ENCODE measurements at regions not wholly inside any gene's neighbourhood (a gene's known extent, or its start where the extent isn't known, plus 50 kb on each side); places are given as distances from the start of the nearest gene placed in this dataset.

DNA sequence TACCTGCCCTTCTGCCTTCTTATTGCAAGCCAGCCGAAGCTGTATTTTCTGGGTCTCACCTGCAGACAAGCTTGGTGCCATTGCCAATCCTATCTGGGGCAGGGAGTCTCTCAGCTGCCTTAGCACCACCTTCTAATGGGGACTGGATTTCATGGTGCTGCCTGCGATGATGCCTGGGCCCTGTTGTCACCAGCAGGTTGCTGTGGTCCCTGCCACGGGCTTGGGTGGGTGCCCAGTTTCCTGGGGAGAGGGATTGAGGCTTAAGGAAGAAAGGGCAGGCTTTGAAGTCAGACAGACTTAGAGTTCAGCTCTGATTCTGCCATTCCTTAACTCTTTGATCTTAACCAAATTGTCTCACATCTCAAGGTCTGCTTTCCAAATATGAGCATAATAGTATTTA is 87.4 kb upstream of the CD96 start:
- Mint-ChIP-seq H3K9me3 (no peaks in the 10 kb centered on the region), H3K4me1 (ENCODE audit: low read depth) (peaks cover 6% of the 10 kb centered on the region), H3K27me3 (ENCODE audit: low read depth) (no peaks in the 10 kb centered on the region), H3K4me3 (no peak overlapping the region), H3K36me3 (ENCODE audit: low read depth) (no peaks in the 10 kb centered on the region), H3K27ac (no peak overlapping the region)
- CTCF ChIA-PET = no interaction called here
- DNase-seq = no peak
- intact Hi-C loops (cut with micrococcal nuclease) = no loop called here

DNA sequence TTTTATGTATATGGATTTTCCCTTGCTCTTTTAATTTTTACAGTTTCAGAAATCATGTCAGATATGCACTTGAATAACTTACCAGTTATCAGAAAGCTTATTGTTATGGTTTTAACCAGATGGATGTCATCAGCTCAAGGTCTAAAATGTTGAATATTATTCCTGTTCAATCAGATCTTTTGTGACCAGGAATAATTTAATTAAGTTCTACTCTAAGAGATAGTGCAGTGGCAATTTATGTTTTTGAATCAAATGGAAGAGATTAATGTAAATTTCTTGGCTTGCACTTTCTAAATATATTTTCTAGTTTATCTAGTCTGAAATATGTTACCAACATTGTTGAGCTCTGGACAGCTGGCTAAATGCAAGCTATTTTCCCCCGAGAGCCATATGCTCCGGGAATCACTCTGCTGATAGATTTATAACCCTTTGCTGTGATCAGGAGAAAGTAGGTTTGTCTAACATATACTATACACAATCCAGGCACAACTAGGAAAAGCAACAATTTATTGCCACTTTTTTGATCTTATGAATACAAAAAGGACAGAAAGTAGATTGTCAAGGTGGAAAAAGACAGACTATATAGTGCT is 76.8 kb upstream of the CD96 start:
- no peak for DNase-seq
- H3K4me3 Mint-ChIP-seq = no peak overlapping the region
- H3K27me3 Mint-ChIP-seq (ENCODE audit: low read depth) = no peaks in the 10 kb centered on the region
- peaks cover 5% of the 10 kb centered on the region for H3K4me1 Mint-ChIP-seq (ENCODE audit: low read depth)
- no peak overlapping the region for H3K27ac Mint-ChIP-seq
- no peaks in the 10 kb centered on the region for H3K36me3 Mint-ChIP-seq (ENCODE audit: low read depth)
- H3K9me3 Mint-ChIP-seq = peaks cover 4% of the 10 kb centered on the region
- CTCF ChIA-PET = no interaction called here
- intact Hi-C loops (cut with micrococcal nuclease) = no loop called here

DNA sequence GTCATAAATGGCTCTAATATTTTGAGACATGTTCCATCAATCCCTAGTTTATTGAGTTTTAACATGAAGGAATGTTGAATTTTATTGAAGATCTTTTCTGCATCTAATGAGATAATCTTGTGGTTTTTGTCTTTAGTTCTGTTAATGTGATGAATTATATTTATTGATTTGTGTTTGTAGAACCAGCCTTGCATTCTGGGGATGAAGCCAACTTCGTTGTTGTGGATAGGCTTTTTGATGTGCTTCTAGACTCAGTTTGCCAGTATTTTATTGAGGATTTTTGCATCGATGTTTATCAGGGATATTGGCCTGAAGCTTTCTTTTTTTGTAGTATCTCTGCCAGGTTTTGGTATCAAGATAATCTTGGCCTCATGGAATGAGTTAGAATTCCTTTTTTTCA is 72.0 kb upstream of the CD96 start:
- intact Hi-C loops (cut with micrococcal nuclease) = no loop called here
- Mint-ChIP-seq H3K4me1 (ENCODE audit: low read depth) (peaks cover 4% of the 10 kb centered on the region), H3K27ac (no peak overlapping the region), H3K36me3 (ENCODE audit: low read depth) (no peaks in the 10 kb centered on the region), H3K27me3 (ENCODE audit: low read depth) (no peaks in the 10 kb centered on the region), H3K4me3 (no peak overlapping the region), H3K9me3 (peaks cover 9% of the 10 kb centered on the region)
- CTCF ChIA-PET = no interaction called here
- DNase-seq = no peak

DNA sequence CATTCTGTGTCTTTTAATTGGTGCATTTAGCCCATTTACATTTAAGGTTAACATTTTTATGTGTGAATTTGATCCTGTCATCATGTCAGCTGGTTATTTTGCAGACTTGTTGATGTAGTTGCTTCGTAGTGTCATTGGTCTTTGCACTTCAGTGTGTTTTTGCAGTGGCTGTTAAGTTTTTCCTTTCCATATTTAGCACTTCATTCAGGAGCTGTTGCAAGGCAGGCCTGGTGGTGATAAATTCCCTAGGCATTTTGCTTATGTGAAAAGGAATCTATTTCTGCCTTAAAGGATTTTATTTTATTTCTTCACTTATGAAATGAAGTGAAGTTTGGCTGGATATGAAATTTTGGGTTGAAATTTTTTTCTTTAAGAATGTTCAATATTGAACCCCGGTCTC is 70.2 kb upstream of the CD96 start:
- DNase-seq = no peak
- H3K27me3 Mint-ChIP-seq (ENCODE audit: low read depth) = no peaks in the 10 kb centered on the region
- peaks cover 3% of the 10 kb centered on the region for H3K4me1 Mint-ChIP-seq (ENCODE audit: low read depth)
- CTCF ChIA-PET = no interaction called here
- intact Hi-C loops (cut with micrococcal nuclease) = no loop called here
- H3K9me3 Mint-ChIP-seq = peaks cover 9% of the 10 kb centered on the region
- no peak overlapping the region for H3K4me3 Mint-ChIP-seq
- no peak overlapping the region for H3K27ac Mint-ChIP-seq
- no peaks in the 10 kb centered on the region for H3K36me3 Mint-ChIP-seq (ENCODE audit: low read depth)

DNA sequence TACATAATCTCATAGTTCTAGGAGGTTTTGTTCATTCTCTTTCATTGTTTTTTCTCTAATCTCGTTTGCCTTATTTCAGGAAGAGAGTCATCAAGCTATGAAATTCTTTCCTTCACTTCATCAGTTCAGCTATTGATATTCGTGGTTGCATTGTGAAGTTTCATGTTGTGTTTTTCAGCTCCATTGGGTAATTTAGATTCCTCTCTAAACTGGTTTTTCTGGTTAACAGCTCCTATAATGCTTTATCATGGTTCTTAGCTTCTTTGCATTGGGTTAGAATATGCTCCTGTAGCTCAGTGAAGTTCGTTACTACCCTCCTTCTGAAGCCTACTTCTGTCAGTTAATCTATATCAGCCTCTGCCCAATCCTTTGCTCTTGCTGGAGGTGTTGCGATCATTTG is 69.4 kb upstream of the CD96 start:
- Mint-ChIP-seq H3K27me3 (ENCODE audit: low read depth) (no peaks in the 10 kb centered on the region), H3K4me1 (ENCODE audit: low read depth) (peaks cover 3% of the 10 kb centered on the region), H3K4me3 (no peak overlapping the region), H3K27ac (no peak overlapping the region), H3K36me3 (ENCODE audit: low read depth) (no peaks in the 10 kb centered on the region), H3K9me3 (peaks cover 9% of the 10 kb centered on the region)
- intact Hi-C loops (cut with micrococcal nuclease) = no loop called here
- no peak for DNase-seq
- CTCF ChIA-PET = interaction anchor here (0.6 kb wide), 1 partner anchor 272 kb away, joined by 3 read pairs; no protein-coding TSS in a partner anchor

DNA sequence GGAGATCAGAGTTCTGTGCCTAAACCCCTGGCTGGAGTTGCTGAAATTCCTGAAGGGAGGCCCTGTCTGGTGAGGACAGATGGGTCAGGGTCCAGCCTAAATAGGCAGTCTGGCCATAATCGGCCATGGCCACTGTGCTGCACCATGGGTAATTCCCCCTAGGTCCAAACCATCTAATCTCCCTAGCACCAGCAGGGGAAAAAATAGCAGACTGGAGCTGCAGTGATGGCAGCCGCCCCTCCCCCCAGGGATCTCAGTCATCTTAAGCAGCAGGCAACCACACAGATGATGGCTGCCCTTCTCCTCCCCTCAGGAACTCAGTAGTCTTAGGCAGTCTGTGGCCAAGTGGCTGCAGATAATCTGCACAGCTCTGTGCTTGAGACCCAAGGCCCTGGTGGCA is 68.4 kb upstream of the CD96 start:
- intact Hi-C loops (cut with micrococcal nuclease) = no loop called here
- CTCF ChIA-PET = no interaction called here
- Mint-ChIP-seq H3K27ac (no peak overlapping the region), H3K27me3 (ENCODE audit: low read depth) (no peaks in the 10 kb centered on the region), H3K9me3 (peaks cover 5% of the 10 kb centered on the region), H3K4me1 (ENCODE audit: low read depth) (peaks cover 3% of the 10 kb centered on the region), H3K36me3 (ENCODE audit: low read depth) (no peaks in the 10 kb centered on the region), H3K4me3 (no peak overlapping the region)
- DNase-seq = no peak

DNA sequence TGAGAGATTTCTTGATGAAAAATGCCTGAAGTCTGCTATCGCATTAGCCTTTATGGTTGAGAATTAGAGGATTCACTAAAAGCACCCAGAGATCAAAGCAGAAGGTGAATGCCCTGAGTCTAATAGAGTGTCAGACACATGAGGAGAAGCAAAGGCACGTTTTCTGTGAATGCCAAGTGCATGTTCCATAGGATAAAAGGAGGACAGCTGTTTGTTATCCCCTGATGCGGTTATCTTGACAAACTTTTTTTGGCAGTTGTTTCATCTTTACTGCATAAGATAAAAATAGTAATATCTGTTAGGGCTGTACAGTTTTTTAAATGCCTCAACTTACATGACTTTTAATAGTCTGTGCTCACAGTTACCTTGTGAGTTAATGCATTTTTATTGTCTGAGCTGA is 65.3 kb upstream of the CD96 start:
- Mint-ChIP-seq H3K4me1 (ENCODE audit: low read depth) (peaks cover 3% of the 10 kb centered on the region), H3K4me3 (no peak overlapping the region), H3K27ac (no peak overlapping the region), H3K36me3 (ENCODE audit: low read depth) (no peaks in the 10 kb centered on the region), H3K27me3 (ENCODE audit: low read depth) (no peaks in the 10 kb centered on the region), H3K9me3 (no peaks in the 10 kb centered on the region)
- intact Hi-C loops (cut with micrococcal nuclease) = no loop called here
- no peak for DNase-seq
- CTCF ChIA-PET = no interaction called here

DNA sequence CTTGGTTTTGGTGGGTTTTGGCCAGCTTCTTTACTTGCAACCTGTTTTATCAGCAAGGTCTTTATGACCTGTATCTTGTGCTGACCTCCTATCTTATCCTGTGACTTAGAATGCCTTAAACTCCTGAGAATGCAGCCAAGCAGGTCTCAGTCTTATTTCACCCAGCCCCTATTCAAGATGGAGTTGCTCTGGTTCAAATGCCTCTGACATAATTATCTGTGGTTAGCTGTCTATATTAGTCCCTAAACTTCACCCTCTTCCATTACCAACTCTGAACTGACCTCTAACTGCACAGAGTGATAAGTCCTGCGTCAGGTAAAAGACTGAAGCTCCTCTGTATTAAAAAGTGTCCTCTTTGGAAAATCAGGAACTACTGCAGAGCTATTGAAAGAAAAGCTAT is 61.9 kb upstream of the CD96 start:
- Mint-ChIP-seq H3K36me3 (ENCODE audit: low read depth) (no peaks in the 10 kb centered on the region), H3K9me3 (no peaks in the 10 kb centered on the region), H3K4me3 (no peak overlapping the region), H3K27ac (no peak overlapping the region), H3K27me3 (ENCODE audit: low read depth) (no peaks in the 10 kb centered on the region), H3K4me1 (ENCODE audit: low read depth) (no peaks in the 10 kb centered on the region)
- intact Hi-C loops (cut with micrococcal nuclease) = no loop called here
- no peak for DNase-seq
- CTCF ChIA-PET = no interaction called here

DNA sequence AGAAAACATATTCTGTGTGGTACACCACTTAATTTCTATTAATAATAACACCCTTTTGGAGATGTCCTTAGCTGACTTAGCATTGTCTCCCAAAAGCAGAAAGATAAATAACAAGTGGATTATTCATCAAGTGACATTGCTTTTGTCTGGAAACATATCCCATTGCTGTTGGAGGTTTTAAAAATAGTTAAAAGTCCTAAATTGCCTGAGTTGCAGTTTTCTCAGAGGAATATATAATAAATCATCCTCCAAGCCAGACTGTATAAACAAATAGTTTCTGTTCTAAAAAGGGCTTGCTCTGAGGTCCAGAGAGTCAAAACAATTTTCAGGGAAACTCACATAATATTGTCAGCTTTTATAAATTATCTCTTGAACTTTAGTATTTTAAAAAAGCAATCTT is 60.4 kb upstream of the CD96 start:
- no peaks in the 10 kb centered on the region for H3K36me3 Mint-ChIP-seq (ENCODE audit: low read depth)
- H3K4me1 Mint-ChIP-seq (ENCODE audit: low read depth) = no peaks in the 10 kb centered on the region
- intact Hi-C loops (cut with micrococcal nuclease) = no loop called here
- CTCF ChIA-PET = no interaction called here
- no peak overlapping the region for H3K27ac Mint-ChIP-seq
- H3K9me3 Mint-ChIP-seq = no peaks in the 10 kb centered on the region
- no peaks in the 10 kb centered on the region for H3K27me3 Mint-ChIP-seq (ENCODE audit: low read depth)
- DNase-seq = no peak
- H3K4me3 Mint-ChIP-seq = no peak overlapping the region

DNA sequence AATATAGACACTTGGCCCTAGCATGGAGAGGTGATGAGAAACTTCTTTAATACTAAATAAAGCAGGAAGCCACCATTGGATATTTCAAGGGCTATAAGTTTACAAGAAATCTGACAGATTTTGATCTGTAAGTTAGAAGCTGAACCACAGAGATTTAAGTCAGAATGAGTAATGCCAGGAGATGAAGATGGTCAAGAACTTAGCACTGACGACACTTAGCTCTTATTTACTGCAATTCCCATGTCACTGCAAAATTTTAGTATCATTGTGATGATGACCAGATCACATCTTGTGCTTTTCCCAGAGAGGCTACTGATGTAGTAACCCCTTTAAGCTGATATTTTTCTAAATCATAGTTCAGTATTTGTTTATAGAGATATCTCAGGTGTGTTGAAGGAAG is 59.4 kb upstream of the CD96 start:
- no peak overlapping the region for H3K4me3 Mint-ChIP-seq
- H3K9me3 Mint-ChIP-seq = peaks cover 3% of the 10 kb centered on the region
- DNase-seq = no peak
- no peaks in the 10 kb centered on the region for H3K4me1 Mint-ChIP-seq (ENCODE audit: low read depth)
- CTCF ChIA-PET = no interaction called here
- no peaks in the 10 kb centered on the region for H3K36me3 Mint-ChIP-seq (ENCODE audit: low read depth)
- intact Hi-C loops (cut with micrococcal nuclease) = no loop called here
- no peak overlapping the region for H3K27ac Mint-ChIP-seq
- H3K27me3 Mint-ChIP-seq (ENCODE audit: low read depth) = no peaks in the 10 kb centered on the region

DNA sequence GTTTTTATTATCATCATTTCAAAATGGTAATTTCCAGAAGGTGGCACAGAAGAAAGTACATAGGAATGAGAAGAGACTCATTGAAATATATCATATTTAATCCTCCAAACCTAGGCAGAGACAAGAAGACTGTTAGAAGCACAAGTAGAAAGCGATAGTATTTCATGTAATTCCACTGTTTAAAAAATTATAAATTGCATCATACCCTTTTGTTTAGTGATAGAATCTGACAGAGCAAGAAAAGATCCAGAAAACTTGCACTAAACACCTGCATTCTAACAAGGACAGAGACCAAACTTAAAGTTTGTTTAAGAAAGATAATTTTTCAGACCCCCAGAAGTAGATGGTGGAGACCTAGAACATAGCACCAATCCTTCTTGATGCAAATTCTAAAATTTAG is 56.9 kb upstream of the CD96 start:
- no peak for DNase-seq
- Mint-ChIP-seq H3K36me3 (ENCODE audit: low read depth) (no peaks in the 10 kb centered on the region), H3K4me3 (no peak overlapping the region), H3K27me3 (ENCODE audit: low read depth) (no peaks in the 10 kb centered on the region), H3K27ac (no peak overlapping the region), H3K4me1 (ENCODE audit: low read depth) (no peaks in the 10 kb centered on the region), H3K9me3 (peaks cover 3% of the 10 kb centered on the region)
- intact Hi-C loops (cut with micrococcal nuclease) = no loop called here
- CTCF ChIA-PET = no interaction called here
